Mesenteric fat pad (tissue), 1 donor: ENCODE measurements at regions not wholly inside any gene's neighbourhood (a gene's known extent, or its start where the extent isn't known, plus 50 kb on each side); places are given as distances from the start of the nearest gene placed in this dataset.
"Not testable (repeated sequence)": the region's sequence is repeated elsewhere in the genome, so short reads cannot be mapped to it uniquely, and the experiment has no call there.

ENCODE experiments used
- DNase-seq: peaks from one replicate; pipeline ENCODE4 v3.0.0-alpha.2; 2020; ENCODE audit warnings: low spot score
- donor health status: DM: yes; HTN: yes; CAD: no.

- DNase-seq = no peak
Measured at GRCh38 chr13:103640606-103641005, 574.4 kb upstream of the SLC10A2 start.

GRCh38 chr13:103639326-103639725, 573.1 kb upstream of the SLC10A2 start:
- no peak for DNase-seq

- no peak for DNase-seq
Measured at GRCh38 chr13:103638706-103639105, 572.5 kb upstream of the SLC10A2 start.

- DNase-seq = no peak
Measured at GRCh38 chr13:103634066-103634465, 567.8 kb upstream of the SLC10A2 start.

GRCh38 chr13:103625194-103625593, 559.0 kb upstream of the SLC10A2 start:
- DNase-seq = no peak

GRCh38 chr13:103618151-103618550, 551.9 kb upstream of the SLC10A2 start:
- no peak for DNase-seq

GRCh38 chr13:103615771-103616170, 549.6 kb upstream of the SLC10A2 start:
- DNase-seq = no peak

- DNase-seq = no peak
Measured at GRCh38 chr13:103614761-103615160, 548.5 kb upstream of the SLC10A2 start.

- DNase-seq = no peak
Measured at GRCh38 chr13:103607995-103608394, 541.8 kb upstream of the SLC10A2 start.

- no peak for DNase-seq
Measured at GRCh38 chr13:103605546-103606326, 539.5 kb upstream of the SLC10A2 start.

GRCh38 chr13:103599870-103600269, 533.7 kb upstream of the SLC10A2 start:
- DNase-seq = not testable (repeated sequence)

- no peak for DNase-seq
Measured at GRCh38 chr13:103598671-103599070, 532.5 kb upstream of the SLC10A2 start.

GRCh38 chr13:103573446-103573845, 507.2 kb upstream of the SLC10A2 start:
- no peak for DNase-seq

GRCh38 chr13:103568314-103568713, 502.1 kb upstream of the SLC10A2 start:
- no peak for DNase-seq

- no peak for DNase-seq
Measured at GRCh38 chr13:103557878-103558277, 491.7 kb upstream of the SLC10A2 start.

- no peak for DNase-seq
Measured at GRCh38 chr13:103556681-103557080, 490.5 kb upstream of the SLC10A2 start.

- no peak for DNase-seq
Measured at GRCh38 chr13:103547914-103548313, 481.7 kb upstream of the SLC10A2 start.

- DNase-seq = no peak
Measured at GRCh38 chr13:103546271-103546670, 480.1 kb upstream of the SLC10A2 start.

- no peak for DNase-seq
Measured at GRCh38 chr13:103542648-103543047, 476.4 kb upstream of the SLC10A2 start.

GRCh38 chr13:103540382-103540765, 474.2 kb upstream of the SLC10A2 start:
- no peak for DNase-seq

- DNase-seq = no peak
Measured at GRCh38 chr13:103539721-103540381, 473.6 kb upstream of the SLC10A2 start.

- DNase-seq = no peak
Measured at GRCh38 chr13:103539265-103539664, 473.0 kb upstream of the SLC10A2 start.

- no peak for DNase-seq
Measured at GRCh38 chr13:103537616-103538015, 471.4 kb upstream of the SLC10A2 start.
